Pancreas (tissue), 10 donors: ENCODE measurements at regions not wholly inside any gene's neighbourhood (a gene's known extent, or its start where the extent isn't known, plus 50 kb on each side); places are given as distances from the start of the nearest gene placed in this dataset.

Experiments
- ATAC-seq, 4 donors: fragments of 200-7000 bp; cut with Tn5 transposase; one replicate each; pipeline versions ENCODE4 v1.8.0 to v1.9.1; 2020; ENCODE audit warnings: mild to moderate bottlenecking in 4 of 4, moderate library complexity in 4 of 4
- DNase-seq, 6 donors: peaks; one replicate each; pipeline ENCODE4 v3.0.0-alpha.2; 2020
- FAIRE-seq: peaks from 2 replicates; lab custom pipeline; 2012; peaks lifted over from hg19 to GRCh38; lab: Jason Lieb, UNC
- H3K27ac ChIP-seq, 4 donors: fragments of 200-600 bp; sonication (generic); 1 replicate in 3 of 4; 2 replicates in 1 of 4; pipeline versions ENCODE4 v1.5.0 to v1.8.0; 2020
- H3K27me3 ChIP-seq, 4 donors: fragments of 200-600 bp; one replicate each; pipeline ENCODE4 v1.8.0; 2021
- H3K36me3 ChIP-seq, 3 donors: fragments of 200-600 bp; sonication (generic) in 1 of 3; one replicate each; pipeline versions ENCODE4 v1.5.0 to v1.8.0; 2020 to 2021
- H3K4me1 ChIP-seq, 3 donors: fragments of 200-600 bp; one replicate each; pipeline ENCODE4 v1.8.0; 2021
- H3K4me3 ChIP-seq, 4 donors: fragments of 200-600 bp; sonication (generic) in 2 of 4; one replicate each; pipeline versions ENCODE4 v1.5.0 to v1.8.0; 2020 to 2021
- H3K9me3 ChIP-seq, 4 donors: fragments of 200-600 bp; one replicate each; pipeline ENCODE4 v1.8.0; 2021
- CTCF ChIP-seq, 4 donors: fragments of 200-600 bp; sonication (generic) in 3 of 4; IDR thresholded peaks; one replicate each; pipeline versions ENCODE4 v1.5.0 to v1.8.0; 2021; ENCODE audit warnings: antibody characterized with exemption in 4 of 4
- WGBS, 2 donors: extraction: QIAGEN DNeasy Blood & Tissue Kit; methylation state at CpG; one replicate each; pipeline ENCODE4 v1.1.7; 2013; 5-methylcytosine and 5-hydroxymethylcytosine counted together
- intact Hi-C, 3 donors: fragments of 100-400 bp; cut with DNase I; formaldehyde crosslinking; loops; one replicate each; pipeline versions ENCODE4 v1.11.1 to v1.14.2; 2022
- donor health status: healthy with polysubstance abuse.
- donor health status: DM: no; HTN: no; CAD: no; lungs with moderate emphysema.
- donor health status: DM: no; HTN: no; CAD: no.
- donor health status: control.
- donor health status: control.
- donor health status: Bipolar disorder and iron deficiency.
- donor health status: DM: yes; HTN: yes; CAD: no.
- donor health status: DM: no; HTN: no; CAD: no.
- donor health status: DM: no; HTN: no; CAD: no.
- donor health status: DM: yes; HTN: yes; CAD: no.

- intact Hi-C loops = no loop called here
- no peak for TF ChIP-seq CTCF (IDR thresholded peaks at IDR 0.05)
- H3K4me3 ChIP-seq = no peak overlapping the region
- ATAC-seq (no peak), DNase-seq (no peak), FAIRE-seq (no peak)
- no peaks in the 10 kb centered on the region for H3K36me3 ChIP-seq
- H3K27me3 ChIP-seq = no peaks in the 10 kb centered on the region
- no peaks in the 10 kb centered on the region for H3K9me3 ChIP-seq
- WGBS, 2 donors = 69 to 78% methylated on average over 6 of the region's 6 CpGs
- H3K27ac ChIP-seq = no peak overlapping the region
- H3K4me1 ChIP-seq = no peaks in the 10 kb centered on the region
Observed at GRCh38 chr2:175398848-175399247, 217.3 kb upstream of the ATP5MC3 start.

- Histone ChIP-seq H3K27me3 (no peaks in the 10 kb centered on the region), H3K36me3 (no peaks in the 10 kb centered on the region), H3K27ac (no peak overlapping the region), H3K4me1 (no peaks in the 10 kb centered on the region), H3K9me3 (no peaks in the 10 kb centered on the region), H3K4me3 (no peak overlapping the region)
- no peak for DNase-seq
- no peak for TF ChIP-seq CTCF (IDR thresholded peaks at IDR 0.05)
- no peak for ATAC-seq
- intact Hi-C loops = no loop called here
- no peak for FAIRE-seq
Observed at GRCh38 chr2:175396696-175397095, 215.2 kb upstream of the ATP5MC3 start.

GRCh38 chr2:175393851-175394250 is 212.3 kb upstream of the ATP5MC3 start:
- no peaks in the 10 kb centered on the region for H3K27me3 ChIP-seq
- H3K4me3 ChIP-seq = no peak overlapping the region
- no peaks in the 10 kb centered on the region for H3K36me3 ChIP-seq
- WGBS, 2 donors = 23 to 27% methylated on average over 1 of the region's 1 CpG
- no peak overlapping the region for H3K27ac ChIP-seq
- no peaks in the 10 kb centered on the region for H3K9me3 ChIP-seq
- FAIRE-seq (no peak), DNase-seq (no peak), ATAC-seq (no peak)
- no peaks in the 10 kb centered on the region for H3K4me1 ChIP-seq
- no peak for TF ChIP-seq CTCF (IDR thresholded peaks at IDR 0.05)
- intact Hi-C loops = no loop called here

GRCh38 chr2:175383286-175383685 is 201.8 kb upstream of the ATP5MC3 start:
- intact Hi-C loops = no loop called here
- 25 to 33% methylated on average over 2 of the region's 2 CpGs for WGBS, 2 donors
- FAIRE-seq (no peak), ATAC-seq (no peak), DNase-seq (no peak)
- no peak for TF ChIP-seq CTCF (IDR thresholded peaks at IDR 0.05)
- no peaks in the 10 kb centered on the region for H3K4me1 ChIP-seq
- H3K9me3 ChIP-seq = no peaks in the 10 kb centered on the region
- no peak overlapping the region for H3K27ac ChIP-seq
- no peaks in the 10 kb centered on the region for H3K27me3 ChIP-seq
- H3K36me3 ChIP-seq = no peaks in the 10 kb centered on the region
- no peak overlapping the region for H3K4me3 ChIP-seq

GRCh38 chr2:175373729-175374128 is 192.2 kb upstream of the ATP5MC3 start:
- intact Hi-C loops = no loop called here
- DNase-seq (no peak), FAIRE-seq (no peak), ATAC-seq (no peak)
- peaks cover 0 to 4% (median 0%) of the 10 kb centered on the region in 3 donors for H3K4me1 ChIP-seq
- no peaks in the 10 kb centered on the region for H3K9me3 ChIP-seq
- no peak overlapping the region for H3K27ac ChIP-seq
- H3K4me3 ChIP-seq = no peak overlapping the region
- WGBS, 2 donors = 78 to 81% methylated on average over 1 of the region's 1 CpG
- no peaks in the 10 kb centered on the region for H3K27me3 ChIP-seq
- TF ChIP-seq CTCF (IDR thresholded peaks at IDR 0.05) = no peak
- no peaks in the 10 kb centered on the region for H3K36me3 ChIP-seq
